ENCODE measurements at regions not wholly inside any gene's neighbourhood (a gene's known extent, or its start where the extent isn't known, plus 50 kb on each side); places are given as distances from the start of the nearest gene placed in this dataset.

GRCh38 chr10:109215291-109216075, 707.8 kb downstream of the XPNPEP1 start:
- TF ChIP-seq POLR2AphosphoS5 (IDR thresholded peaks at IDR 0.05; ENCODE audit: low read depth, low read length) (no peak), POLR2A (IDR thresholded peaks at IDR 0.05; ENCODE audit: low read depth, low read length) (no peak), SPI1 (IDR thresholded peaks at IDR 0.05; ENCODE audit: low read depth, low read length) (no peak), TAF1 (IDR thresholded peaks at IDR 0.05; ENCODE audit: low read depth, low read length) (no peak)
